SU-DHL-6 (cell line): ENCODE measurements at regions not wholly inside any gene's neighbourhood (a gene's known extent, or its start where the extent isn't known, plus 50 kb on each side); places are given as distances from the start of the nearest gene placed in this dataset.

Source experiments
- H2AFZ ChIP-seq: fragments of 200-600 bp; sonication (generic); 2 replicates; pipeline ENCODE4 v1.6.1; 2014; ENCODE audit warnings: low read depth, mild to moderate bottlenecking, moderate library complexity, mixed read lengths, antibody characterized with exemption, low read length; ENCODE audit not compliant: severe bottlenecking
- H3F3A ChIP-seq: fragments of 200-600 bp; shearing (Covaris generic); 2 replicates; pipeline ENCODE4 v1.6.0; 2016; ENCODE audit warnings: antibody characterized with exemption, mild to moderate bottlenecking; ENCODE audit not compliant: insufficient read depth
- H3K27ac ChIP-seq: fragments of 200-600 bp; sonication (generic); 2 replicates; pipeline ENCODE4 v1.5.1; 2016; ENCODE audit warnings: low read depth, mild to moderate bottlenecking, low read length, moderate library complexity, mixed read lengths
- H3K27me3 ChIP-seq: fragments of 200-600 bp; sonication (generic), shearing (Covaris generic); 2 replicates; pipeline ENCODE4 v1.6.0; 2014; ENCODE audit warnings: mild to moderate bottlenecking, low read length
- H3K36me3 ChIP-seq: fragments of 200-600 bp; sonication (generic); 2 replicates; pipeline ENCODE4 v1.6.1; 2014; ENCODE audit warnings: mild to moderate bottlenecking, low read length, mixed read lengths
- H3K4me2 ChIP-seq: fragments of 300-600, 200-600 bp; shearing (Covaris generic), sonication (generic); 2 replicates; pipeline ENCODE4 v1.6.0; 2014; ENCODE audit warnings: low read length, low read depth, mild to moderate bottlenecking; ENCODE audit not compliant: poor library complexity, severe bottlenecking
- H3K4me3 ChIP-seq: fragments of 200-600 bp; sonication (generic); 2 replicates; pipeline ENCODE4 v1.5.1; 2014; ENCODE audit warnings: antibody characterized with exemption, low read length, mild to moderate bottlenecking, mixed read lengths; ENCODE audit not compliant: insufficient read depth, poor library complexity, severe bottlenecking
- H3K79me2 ChIP-seq: fragments of 200-600 bp; sonication (generic); 2 replicates; pipeline ENCODE4 v1.6.1; 2014; ENCODE audit warnings: mild to moderate bottlenecking, low read length, moderate library complexity; ENCODE audit not compliant: insufficient read depth
- H3K9ac ChIP-seq: fragments of 200-600 bp; sonication (generic); 2 replicates; pipeline ENCODE4 v1.7.0; 2014; ENCODE audit warnings: mild to moderate bottlenecking, low read length
- H3K9me2 ChIP-seq: fragments of 200-600 bp; sonication (generic); replicated peaks from 2 replicates; pipeline ENCODE4 v1.6.1; 2014; ENCODE audit warnings: low read length; ENCODE audit not compliant: insufficient read depth
- H3K9me3 ChIP-seq: fragments of 200-600 bp; sonication (generic); 2 replicates; pipeline ENCODE4 v1.6.1; 2014; ENCODE audit warnings: low read length, mixed read lengths; ENCODE audit not compliant: insufficient read depth
- H4K20me1 ChIP-seq: fragments of 200-600 bp; sonication (generic); 2 replicates; pipeline ENCODE4 v1.6.1; 2014; ENCODE audit warnings: low read depth, mild to moderate bottlenecking, antibody characterized with exemption, low read length, moderate library complexity, mixed read lengths
- EZH2phosphoT487 ChIP-seq: fragments of 200-600 bp; sonication (generic), shearing (Covaris generic); conservative IDR thresholded peaks from 2 replicates; pipeline ENCODE4 v1.6.1; 2018; ENCODE audit warnings: mild to moderate bottlenecking, antibody characterized with exemption, low read length, moderate library complexity, mixed read lengths
- TF ChIP-seq, protein P1 (sequence below): fragments of 200-600 bp; sonication (generic); IDR thresholded peaks from one replicate; pipeline ENCODE4 v1.5.1; 2017; ENCODE audit warnings: antibody characterized with exemption, mild to moderate bottlenecking, low read length, moderate library complexity; ENCODE audit not compliant: insufficient read depth, poor library complexity, severe bottlenecking

DNA sequence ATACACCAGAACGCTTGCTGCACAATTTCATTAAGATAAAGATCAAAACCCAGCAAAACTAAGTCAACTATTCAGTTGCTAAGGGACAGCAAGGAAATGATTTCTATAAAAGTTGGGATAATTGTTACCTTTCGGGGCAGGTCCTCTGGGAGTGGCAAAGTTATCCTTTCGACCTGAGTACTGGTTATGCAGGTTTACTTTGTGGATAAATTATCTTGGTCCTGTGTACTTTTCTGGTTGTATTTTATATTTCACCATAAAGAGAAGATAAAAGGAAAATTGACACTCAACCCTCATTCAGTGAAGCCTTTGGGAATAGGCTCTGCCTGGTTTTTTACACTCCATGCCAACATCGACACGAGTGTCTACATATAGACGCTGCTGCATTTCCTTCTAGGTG, 146.5 kb downstream of the SYK start:
- Histone ChIP-seq H3F3A (no peaks in the 10 kb centered on the region), H3K4me3 (no peak overlapping the region), H3K79me2 (no peaks in the 10 kb centered on the region), H3K9me2 (no peaks in the 10 kb centered on the region), H3K4me2 (no peak overlapping the region), H3K27ac (no peak overlapping the region), H4K20me1 (no peaks in the 10 kb centered on the region), H2AFZ (no peak overlapping the region), H3K9me3 (no peaks in the 10 kb centered on the region), H3K36me3 (no peaks in the 10 kb centered on the region), H3K9ac (no peak overlapping the region), H3K27me3 (no peaks in the 10 kb centered on the region)
- TF ChIP-seq, protein P1, sequence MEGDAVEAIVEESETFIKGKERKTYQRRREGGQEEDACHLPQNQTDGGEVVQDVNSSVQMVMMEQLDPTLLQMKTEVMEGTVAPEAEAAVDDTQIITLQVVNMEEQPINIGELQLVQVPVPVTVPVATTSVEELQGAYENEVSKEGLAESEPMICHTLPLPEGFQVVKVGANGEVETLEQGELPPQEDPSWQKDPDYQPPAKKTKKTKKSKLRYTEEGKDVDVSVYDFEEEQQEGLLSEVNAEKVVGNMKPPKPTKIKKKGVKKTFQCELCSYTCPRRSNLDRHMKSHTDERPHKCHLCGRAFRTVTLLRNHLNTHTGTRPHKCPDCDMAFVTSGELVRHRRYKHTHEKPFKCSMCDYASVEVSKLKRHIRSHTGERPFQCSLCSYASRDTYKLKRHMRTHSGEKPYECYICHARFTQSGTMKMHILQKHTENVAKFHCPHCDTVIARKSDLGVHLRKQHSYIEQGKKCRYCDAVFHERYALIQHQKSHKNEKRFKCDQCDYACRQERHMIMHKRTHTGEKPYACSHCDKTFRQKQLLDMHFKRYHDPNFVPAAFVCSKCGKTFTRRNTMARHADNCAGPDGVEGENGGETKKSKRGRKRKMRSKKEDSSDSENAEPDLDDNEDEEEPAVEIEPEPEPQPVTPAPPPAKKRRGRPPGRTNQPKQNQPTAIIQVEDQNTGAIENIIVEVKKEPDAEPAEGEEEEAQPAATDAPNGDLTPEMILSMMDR = no peak
- TF ChIP-seq EZH2phosphoT487 = no peak

DNA sequence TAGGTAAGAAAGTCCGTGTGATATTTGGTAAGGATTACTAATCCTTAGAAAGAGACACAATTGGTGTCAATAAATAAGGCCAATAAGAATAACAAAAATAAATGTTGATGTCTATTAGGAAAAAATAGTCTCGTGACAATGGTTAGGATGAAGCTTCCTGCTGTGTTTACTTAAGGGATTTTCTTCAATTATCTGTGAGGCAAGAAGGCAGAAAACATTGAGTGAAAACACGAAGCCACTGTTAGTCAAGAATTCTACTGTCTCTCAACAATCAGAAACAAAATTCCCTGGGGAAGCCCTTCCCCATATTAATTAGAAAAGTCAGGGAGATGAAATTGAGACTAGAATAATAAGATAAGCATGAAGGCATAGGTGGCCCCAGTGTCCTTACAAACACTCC, 149.0 kb downstream of the SYK start:
- Histone ChIP-seq H3K27ac (no peak overlapping the region), H3K27me3 (no peaks in the 10 kb centered on the region), H3K4me2 (no peak overlapping the region), H3K79me2 (no peaks in the 10 kb centered on the region), H3K9me3 (no peaks in the 10 kb centered on the region), H3K9ac (no peak overlapping the region), H3K4me3 (no peak overlapping the region), H3K9me2 (no peaks in the 10 kb centered on the region), H4K20me1 (no peaks in the 10 kb centered on the region), H3F3A (no peaks in the 10 kb centered on the region), H2AFZ (no peak overlapping the region), H3K36me3 (no peaks in the 10 kb centered on the region)
- TF ChIP-seq EZH2phosphoT487 = no peak
- TF ChIP-seq, protein P1 = no peak

DNA sequence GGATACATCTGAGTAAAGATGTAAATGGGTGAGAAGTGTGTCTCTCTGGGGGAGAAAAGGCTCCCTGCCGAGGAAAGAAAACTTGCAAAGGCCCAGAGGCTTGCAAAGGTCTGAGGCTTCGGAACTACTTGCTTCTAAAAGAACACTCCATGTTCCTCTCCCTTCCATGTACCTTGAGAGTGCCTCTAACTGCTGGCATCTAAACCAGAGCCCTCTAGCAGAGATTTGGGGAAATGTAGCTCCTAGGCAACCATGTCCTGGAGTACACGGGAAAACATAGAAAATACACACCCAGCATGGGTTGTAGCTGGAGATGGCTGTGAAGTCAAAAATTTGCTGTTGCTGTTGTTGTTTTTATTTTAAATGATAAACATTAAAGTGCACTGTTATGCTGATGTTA, 151.6 kb downstream of the SYK start:
- H3K36me3 ChIP-seq = no peaks in the 10 kb centered on the region
- H3K9me3 ChIP-seq = no peaks in the 10 kb centered on the region
- no peak overlapping the region for H3K9ac ChIP-seq
- H4K20me1 ChIP-seq = no peaks in the 10 kb centered on the region
- no peak overlapping the region for H3K4me2 ChIP-seq
- TF ChIP-seq, protein P1 = no peak
- TF ChIP-seq EZH2phosphoT487 = no peak
- H3K27ac ChIP-seq = no peak overlapping the region
- no peaks in the 10 kb centered on the region for H3K27me3 ChIP-seq
- H3K9me2 ChIP-seq = no peaks in the 10 kb centered on the region
- H2AFZ ChIP-seq = no peak overlapping the region
- H3K4me3 ChIP-seq = no peak overlapping the region
- H3K79me2 ChIP-seq = no peaks in the 10 kb centered on the region
- no peaks in the 10 kb centered on the region for H3F3A ChIP-seq

DNA sequence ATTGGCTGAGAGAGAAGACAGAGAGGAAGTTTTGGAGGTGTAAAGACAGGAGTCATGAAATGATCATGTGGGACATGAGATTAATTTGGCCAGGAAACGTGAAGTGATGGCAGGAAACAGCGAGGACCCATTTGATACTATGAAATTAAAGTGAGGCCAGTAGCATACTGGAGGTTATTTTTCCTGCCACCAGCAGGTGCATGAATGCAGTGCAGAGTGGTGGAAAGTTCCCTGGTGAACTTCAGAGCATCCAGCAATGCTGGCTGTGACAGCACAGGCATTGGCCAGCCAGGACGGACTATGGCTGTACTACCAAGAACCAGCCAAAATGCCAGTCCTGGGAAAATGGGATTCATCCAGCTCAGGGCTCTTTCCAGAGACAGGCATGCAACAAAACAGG, 152.2 kb downstream of the SYK start:
- H2AFZ ChIP-seq = no peak overlapping the region
- no peaks in the 10 kb centered on the region for H4K20me1 ChIP-seq
- no peaks in the 10 kb centered on the region for H3F3A ChIP-seq
- H3K9me3 ChIP-seq = no peaks in the 10 kb centered on the region
- H3K9me2 ChIP-seq = no peaks in the 10 kb centered on the region
- H3K4me3 ChIP-seq = no peak overlapping the region
- H3K9ac ChIP-seq = no peak overlapping the region
- H3K36me3 ChIP-seq = no peaks in the 10 kb centered on the region
- TF ChIP-seq, protein P1 = no peak
- TF ChIP-seq EZH2phosphoT487 = no peak
- H3K27ac ChIP-seq = no peak overlapping the region
- H3K27me3 ChIP-seq = no peaks in the 10 kb centered on the region
- H3K79me2 ChIP-seq = no peaks in the 10 kb centered on the region
- H3K4me2 ChIP-seq = no peak overlapping the region
